ENCODE measurements at regions not wholly inside any gene's neighbourhood (a gene's known extent, or its start where the extent isn't known, plus 50 kb on each side); places are given as distances from the start of the nearest gene placed in this dataset.

DNA sequence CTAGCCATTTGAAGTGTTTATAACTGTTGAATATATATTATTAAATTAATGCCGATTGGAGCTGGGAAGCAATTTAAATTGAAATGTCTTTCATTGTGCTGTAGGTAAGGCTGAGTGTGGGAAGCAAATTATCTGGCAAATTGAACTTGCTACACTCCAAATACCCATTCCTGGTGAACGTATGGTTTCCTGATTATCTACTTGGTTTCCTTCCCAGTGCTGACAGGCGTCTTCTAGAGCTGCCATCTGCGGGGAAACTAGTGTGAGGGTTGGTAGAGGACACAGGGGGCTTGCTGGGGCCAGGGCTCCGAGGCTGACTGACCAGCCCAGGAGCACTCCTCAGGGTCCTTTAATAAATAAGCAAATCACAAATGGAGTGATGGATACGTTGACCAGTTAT lies 581.4 kb upstream of the LMCD1 start:
- TF ChIP-seq, protein P1, sequence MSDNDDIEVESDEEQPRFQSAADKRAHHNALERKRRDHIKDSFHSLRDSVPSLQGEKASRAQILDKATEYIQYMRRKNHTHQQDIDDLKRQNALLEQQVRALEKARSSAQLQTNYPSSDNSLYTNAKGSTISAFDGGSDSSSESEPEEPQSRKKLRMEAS (IDR thresholded peaks at IDR 0.05; ENCODE audit: low read depth, low read length) = no peak
- TF ChIP-seq POLR2A (IDR thresholded peaks at IDR 0.05; ENCODE audit: extremely low read depth, insufficient read length) = no peak
- TF ChIP-seq, protein P2, sequence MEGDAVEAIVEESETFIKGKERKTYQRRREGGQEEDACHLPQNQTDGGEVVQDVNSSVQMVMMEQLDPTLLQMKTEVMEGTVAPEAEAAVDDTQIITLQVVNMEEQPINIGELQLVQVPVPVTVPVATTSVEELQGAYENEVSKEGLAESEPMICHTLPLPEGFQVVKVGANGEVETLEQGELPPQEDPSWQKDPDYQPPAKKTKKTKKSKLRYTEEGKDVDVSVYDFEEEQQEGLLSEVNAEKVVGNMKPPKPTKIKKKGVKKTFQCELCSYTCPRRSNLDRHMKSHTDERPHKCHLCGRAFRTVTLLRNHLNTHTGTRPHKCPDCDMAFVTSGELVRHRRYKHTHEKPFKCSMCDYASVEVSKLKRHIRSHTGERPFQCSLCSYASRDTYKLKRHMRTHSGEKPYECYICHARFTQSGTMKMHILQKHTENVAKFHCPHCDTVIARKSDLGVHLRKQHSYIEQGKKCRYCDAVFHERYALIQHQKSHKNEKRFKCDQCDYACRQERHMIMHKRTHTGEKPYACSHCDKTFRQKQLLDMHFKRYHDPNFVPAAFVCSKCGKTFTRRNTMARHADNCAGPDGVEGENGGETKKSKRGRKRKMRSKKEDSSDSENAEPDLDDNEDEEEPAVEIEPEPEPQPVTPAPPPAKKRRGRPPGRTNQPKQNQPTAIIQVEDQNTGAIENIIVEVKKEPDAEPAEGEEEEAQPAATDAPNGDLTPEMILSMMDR (IDR thresholded peaks at IDR 0.05; ENCODE audit: low read depth, low read length) = no peak
- TF ChIP-seq MYC (IDR thresholded peaks at IDR 0.05; ENCODE audit: low read depth, low read length) = no peak

All from NB4 (cell line).